HCT116 (cell line): ENCODE measurements at regions not wholly inside any gene's neighbourhood (a gene's known extent, or its start where the extent isn't known, plus 50 kb on each side); places are given as distances from the start of the nearest gene placed in this dataset.

Experiments used
- ATAC-seq: fragments of 200-7000 bp; cut with Tn5 transposase; 2 replicates; pipeline ENCODE4 v1.9.1; 2020; ENCODE audit warnings: mild to moderate bottlenecking, moderate library complexity
- BruUV-seq: library from RNA; stranded (reverse); fragments of 400-500 nt; replicated peaks from 2 replicates; lab custom pipeline; 2021; lab: Mats Ljungman, UMichigan
- CTCF ChIA-PET: fragments of 300-600 bp; sonication (Branson Sonifier 250); formaldehyde crosslinking; loops from one replicate; lab custom pipeline; 2021; ENCODE audit warnings: antibody characterized with exemption; lab: Charles Lee
- POLR2A ChIA-PET: fragments of 300-600, 350-600 bp; sonication (Branson Sonifier 250); formaldehyde crosslinking; loops from one replicate; lab custom pipeline; 2021; ENCODE audit warnings: antibody characterized with exemption; lab: Charles Lee
- RAD21 ChIA-PET, 2 experiments: fragments of 300-600 bp; sonication (Branson Sonifier 250); formaldehyde crosslinking; loops; one replicate each; lab custom pipeline; 2023; ENCODE audit warnings: low total read pairs in 2 of 2; ENCODE audit not compliant: uncharacterized antibody in 2 of 2, unreplicated experiment in 2 of 2, low non-redundant PET in 1 of 2; lab: Charles Lee
- DNase-seq: peaks from one replicate; pipeline ENCODE4 v3.0.0-alpha.2; 2010; ENCODE audit warnings: low read depth, low spot score
- H2AFZ ChIP-seq: fragments of 200-600 bp; shearing (Covaris generic), sonication (generic); 2 replicates; pipeline ENCODE4 v1.6.1; 2017; ENCODE audit warnings: low read depth, mixed run types, mixed read lengths, antibody characterized with exemption, low read length; ENCODE audit not compliant: poor library complexity, severe bottlenecking
- H3K27ac ChIP-seq: 2 replicates; pipeline ENCODE4 v1.5.1; 2012; ENCODE audit warnings: low read depth, low read length
- H3K27me3 ChIP-seq: fragments of 200-600 bp; sonication (generic); 2 replicates; pipeline ENCODE4 v1.6.1; 2016; ENCODE audit warnings: mixed run types, low read length, mixed read lengths; ENCODE audit not compliant: insufficient read depth
- H3K36me3 ChIP-seq, 2 experiments: fragments of 200-500 bp in 1 of 2; fragments of 200-600 bp in 1 of 2; sonication (Bioruptor generic) in 1 of 2; sonication (generic) in 1 of 2; 2 replicates each; pipeline versions ENCODE4 v1.5.1 to v1.6.1; 2014 to 2016; ENCODE audit warnings: low read length in 2 of 2, inconsistent platforms in 1 of 2, mixed read lengths in 1 of 2, mixed run types in 1 of 2; ENCODE audit not compliant: insufficient read depth in 2 of 2, control insufficient read depth in 1 of 2
- H3K4me1 ChIP-seq, 2 experiments: fragments of 200-600 bp in 1 of 2; sonication (generic) in 1 of 2; 2 replicates each; pipeline versions ENCODE4 v1.5.1 to v1.6.1; 2012 to 2017; ENCODE audit warnings: low read length in 2 of 2, inconsistent platforms in 1 of 2, mild to moderate bottlenecking in 1 of 2, mixed read lengths in 1 of 2, mixed run types in 1 of 2, moderate library complexity in 1 of 2; ENCODE audit not compliant: insufficient read depth in 2 of 2, control insufficient read depth in 1 of 2
- H3K4me2 ChIP-seq: fragments of 200-600 bp; sonication (generic); 2 replicates; pipeline ENCODE4 v1.6.1; 2017; ENCODE audit warnings: mixed run types, low read length, mixed read lengths
- H3K4me3 ChIP-seq, 2 experiments: fragments of 200-600 bp in 1 of 2; sonication (generic) in 1 of 2; replicated peaks in 1 of 2; 2 replicates each; pipeline ENCODE4 v1.5.1; 2011 to 2016; ENCODE audit warnings: low read length in 2 of 2, control low read depth in 1 of 2, low read depth in 1 of 2, mild to moderate bottlenecking in 1 of 2, mixed read lengths in 1 of 2, mixed run types in 1 of 2
- H3K79me2 ChIP-seq: fragments of 200-600 bp; sonication (generic); 2 replicates; pipeline ENCODE4 v1.6.1; 2017; ENCODE audit warnings: mild to moderate bottlenecking, mixed run types, low read length, moderate library complexity, mixed read lengths; ENCODE audit not compliant: insufficient read depth
- H3K9ac ChIP-seq: fragments of 200-600 bp; sonication (generic); 2 replicates; pipeline ENCODE4 v1.6.1; 2016; ENCODE audit warnings: low read length, mixed read lengths
- H3K9me2 ChIP-seq: fragments of 200-600 bp; sonication (generic), shearing (Covaris generic); 2 replicates; pipeline ENCODE4 v1.6.1; 2017; ENCODE audit warnings: mixed run types, mild to moderate bottlenecking, moderate library complexity; ENCODE audit not compliant: insufficient read depth
- H3K9me3 ChIP-seq, 2 experiments: fragments of 200-500 bp in 1 of 2; fragments of 200-600 bp in 1 of 2; sonication (Bioruptor generic) in 1 of 2; sonication (generic) in 1 of 2; 2 replicates each; pipeline ENCODE4 v1.6.1; 2014 to 2017; ENCODE audit warnings: low read length in 2 of 2, mixed read lengths in 2 of 2, inconsistent platforms in 1 of 2, low read depth in 1 of 2, mild to moderate bottlenecking in 1 of 2, mixed run types in 1 of 2, moderate library complexity in 1 of 2; ENCODE audit not compliant: control insufficient read depth in 1 of 2, insufficient read depth in 1 of 2
- H4K20me1 ChIP-seq: fragments of 200-600 bp; sonication (generic), shearing (Covaris generic); 2 replicates; pipeline ENCODE4 v1.6.1; 2017; ENCODE audit warnings: mixed run types, mild to moderate bottlenecking, moderate library complexity; ENCODE audit not compliant: insufficient read depth
- CBX3 ChIP-seq: IDR thresholded peaks from 2 replicates; pipeline ENCODE4 v1.6.1; 2012; ENCODE audit warnings: low read depth
- CTCF ChIP-seq, 3 experiments: fragments of 200-600 bp in 1 of 3; sonication (generic) in 1 of 3; IDR thresholded peaks in 2 of 3; conservative IDR thresholded peaks in 1 of 3; 2 replicates each; pipeline ENCODE4 v1.5.1; 2012 to 2017; ENCODE audit warnings: low read depth in 2 of 3, low read length in 2 of 3, antibody characterized with exemption in 1 of 3, borderline replicate concordance in 1 of 3, control low read depth in 1 of 3, mild to moderate bottlenecking in 1 of 3, mixed read lengths in 1 of 3, mixed run types in 1 of 3, moderate library complexity in 1 of 3; ENCODE audit not compliant: insufficient read depth in 1 of 3
- EGR1 ChIP-seq: IDR thresholded peaks from 2 replicates; pipeline ENCODE4 v1.6.1; 2012; ENCODE audit warnings: low read depth
- ELF1 ChIP-seq: IDR thresholded peaks from 2 replicates; pipeline ENCODE4 v1.6.1; 2012; ENCODE audit warnings: low read depth, borderline replicate concordance
- EZH2phosphoT487 ChIP-seq: fragments of 200-600 bp; IDR thresholded peaks from 2 replicates; pipeline ENCODE4 v1.6.1; 2018; ENCODE audit warnings: antibody characterized with exemption, borderline replicate concordance
- FOSL1 ChIP-seq: IDR thresholded peaks from 2 replicates; pipeline ENCODE4 v1.6.1; 2012; ENCODE audit warnings: low read depth
- JUND ChIP-seq: IDR thresholded peaks from 2 replicates; pipeline ENCODE4 v1.6.1; 2012
- MAX ChIP-seq: IDR thresholded peaks from 2 replicates; pipeline ENCODE4 v1.6.1; 2012
- POLR2A ChIP-seq: IDR thresholded peaks from 2 replicates; pipeline ENCODE4 v1.7.0; 2011; ENCODE audit warnings: borderline replicate concordance; ENCODE audit not compliant: insufficient read depth, insufficient read length; ENCODE audit errors: extremely low read depth
- POLR2AphosphoS5 ChIP-seq: IDR thresholded peaks from 2 replicates; pipeline ENCODE4 v1.6.1; 2011; ENCODE audit warnings: mild to moderate bottlenecking, low read depth, low read length, moderate library complexity
- REST ChIP-seq: IDR thresholded peaks from 2 replicates; pipeline ENCODE4 v1.6.1; 2012; ENCODE audit warnings: low read depth
- SP1 ChIP-seq: IDR thresholded peaks from 2 replicates; pipeline ENCODE4 v1.6.1; 2012; ENCODE audit warnings: low read depth
- SRF ChIP-seq: IDR thresholded peaks from 2 replicates; pipeline ENCODE4 v1.6.1; 2012; ENCODE audit warnings: low read depth
- YY1 ChIP-seq: IDR thresholded peaks from 2 replicates; pipeline ENCODE4 v1.6.1; 2011; ENCODE audit warnings: low read length, low read depth, moderate library complexity, mild to moderate bottlenecking; ENCODE audit not compliant: insufficient replicate concordance; ENCODE audit errors: extremely low read depth
- ZBTB33 ChIP-seq: IDR thresholded peaks from 2 replicates; pipeline ENCODE4 v1.6.1; 2011; ENCODE audit warnings: mild to moderate bottlenecking, low read length, moderate library complexity; ENCODE audit not compliant: insufficient replicate concordance; ENCODE audit errors: extremely low read depth
- ZFX ChIP-seq: fragments of 450-650 bp; IDR thresholded peaks from 2 replicates; pipeline ENCODE4 v1.6.1; 2017
- ZNF274 ChIP-seq: fragments of 200-500 bp; sonication (Bioruptor generic); IDR thresholded peaks from 2 replicates; pipeline ENCODE4 v1.6.1; 2014; ENCODE audit warnings: mild to moderate bottlenecking, low read depth, low read length, inconsistent platforms
- intact Hi-C: fragments of 100-400 bp; cut with micrococcal nuclease; formaldehyde crosslinking; loops from 2 replicates; pipeline ENCODE4 v1.10.0; 2022
- TF ChIP-seq, protein P1 (sequence below): IDR thresholded peaks from 2 replicates; pipeline ENCODE4 v1.6.1; 2012

DNA sequence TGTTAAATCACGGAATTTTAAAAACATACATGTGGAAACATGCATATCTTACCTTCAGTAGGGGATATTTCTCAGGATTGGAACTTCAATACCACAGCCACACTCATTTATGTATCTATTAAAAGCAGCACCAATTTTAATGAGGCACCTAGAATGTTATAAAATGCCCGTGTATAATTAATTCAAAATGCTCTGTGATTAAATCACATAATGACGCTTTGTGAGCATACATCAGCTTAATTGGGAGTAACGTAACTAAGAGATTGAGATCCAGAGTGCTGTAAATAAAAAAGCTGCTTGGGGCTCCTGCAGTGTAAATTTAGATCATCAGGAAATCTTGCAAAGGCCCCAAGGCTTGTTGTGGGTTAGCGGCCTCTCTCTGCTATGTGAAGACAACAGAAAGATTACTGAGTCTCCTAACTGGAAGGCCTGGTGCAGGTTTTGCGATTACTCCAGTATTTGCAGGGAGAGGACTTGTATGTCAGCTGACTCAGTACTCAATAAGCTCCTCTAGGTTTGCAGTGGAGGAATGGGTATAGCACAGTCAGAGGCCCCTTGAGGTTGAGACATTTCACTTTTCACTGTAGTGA is 195.5 kb upstream of the PHYHIPL start:
- intact Hi-C loops, result no loop called here
- Histone ChIP-seq H3K9ac (no peak overlapping the region), H3K4me3 (no peak overlapping the region), H2AFZ (no peak overlapping the region), H3K36me3 (no peaks in the 10 kb centered on the region), H3K9me2 (no peaks in the 10 kb centered on the region), H3K27ac (no peak overlapping the region), H3K4me2 (no peak overlapping the region), H3K9me3 (no peaks in the 10 kb centered on the region), H3K27me3 (no peaks in the 10 kb centered on the region), H4K20me1 (no peaks in the 10 kb centered on the region), H3K4me1 (no peaks in the 10 kb centered on the region), H3K79me2 (no peaks in the 10 kb centered on the region)
- DNase-seq (no peak), ATAC-seq (no peak)
- ChIA-PET POLR2A (no interaction called here), CTCF (no interaction called here), RAD21 (no interaction called here)
- BruUV-seq, result no TSS peak
- TF ChIP-seq EZH2phosphoT487 (no peak), CTCF (IDR thresholded peaks at IDR 0.05 in 2 of 3, conservative IDR thresholded peaks at IDR 0.05 in 1 of 3; ENCODE audit: borderline replicate concordance in 1 of 3, insufficient read depth in 1 of 3, low read depth in 2 of 3, low read length in 2 of 3) (no peak), JUND (no peak), ZBTB33 (no peak), ZFX (no peak), EGR1 (no peak), CBX3 (no peak), SRF (no peak), REST (no peak), FOSL1 (no peak), MAX (no peak), POLR2AphosphoS5 (no peak), ZNF274 (no peak), POLR2A (no peak), SP1 (no peak), YY1 (no peak), ELF1 (no peak)
- TF ChIP-seq, protein P1, sequence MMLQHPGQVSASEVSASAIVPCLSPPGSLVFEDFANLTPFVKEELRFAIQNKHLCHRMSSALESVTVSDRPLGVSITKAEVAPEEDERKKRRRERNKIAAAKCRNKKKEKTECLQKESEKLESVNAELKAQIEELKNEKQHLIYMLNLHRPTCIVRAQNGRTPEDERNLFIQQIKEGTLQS, result no peak
